B cell (primary cell): ENCODE measurements at regions not wholly inside any gene's neighbourhood (a gene's known extent, or its start where the extent isn't known, plus 50 kb on each side); places are given as distances from the start of the nearest gene placed in this dataset.

Source experiments
- CTCF ChIP-seq: fragments of 200-600 bp; IDR thresholded peaks from one replicate; pipeline ENCODE4 v1.8.0; 2022; ENCODE audit warnings: antibody characterized with exemption, mild to moderate bottlenecking
- EZH2 ChIP-seq: IDR thresholded peaks from 2 replicates; pipeline ENCODE4 v1.6.1; 2012; ENCODE audit warnings: borderline replicate concordance, low read depth, mild to moderate bottlenecking, moderate library complexity, low read length; ENCODE audit not compliant: insufficient read depth, poor library complexity, severe bottlenecking

- TF ChIP-seq EZH2 (no peak), CTCF (no peak)
Measured at GRCh38 chr2:75800456-75800855, 89.7 kb upstream of the GCFC2 start.
